SIG-M5 treated with dmso at 0.1 percent for 504 hours (cell line): ENCODE measurements at regions not wholly inside any gene's neighbourhood (a gene's known extent, or its start where the extent isn't known, plus 50 kb on each side); places are given as distances from the start of the nearest gene placed in this dataset.

Experiments used
- DNase-seq: peaks from one replicate; lab custom pipeline; 2025; ENCODE audit not compliant: unreplicated experiment; lab: John Stamatoyannopoulos, UW

DNA sequence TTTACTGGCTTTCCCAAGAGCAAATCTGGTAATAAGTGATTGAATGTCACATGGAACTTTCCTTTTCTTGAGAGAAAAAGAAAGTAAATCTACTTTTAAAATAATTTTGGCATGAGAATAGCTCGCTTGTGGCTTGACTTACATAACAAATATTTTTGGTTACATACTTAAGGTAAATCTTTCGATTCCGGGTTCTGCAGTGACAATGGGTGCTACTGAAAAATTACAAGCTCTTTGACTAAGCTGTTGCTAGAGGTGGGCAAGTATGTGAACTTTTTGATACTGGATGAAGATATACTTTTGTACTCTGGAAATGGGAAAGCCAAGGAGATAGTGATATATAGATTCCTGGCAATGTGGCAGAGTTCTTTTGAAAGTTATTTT lies 51.9 kb upstream of the OTOL1 start:
- no peak for DNase-seq

DNA sequence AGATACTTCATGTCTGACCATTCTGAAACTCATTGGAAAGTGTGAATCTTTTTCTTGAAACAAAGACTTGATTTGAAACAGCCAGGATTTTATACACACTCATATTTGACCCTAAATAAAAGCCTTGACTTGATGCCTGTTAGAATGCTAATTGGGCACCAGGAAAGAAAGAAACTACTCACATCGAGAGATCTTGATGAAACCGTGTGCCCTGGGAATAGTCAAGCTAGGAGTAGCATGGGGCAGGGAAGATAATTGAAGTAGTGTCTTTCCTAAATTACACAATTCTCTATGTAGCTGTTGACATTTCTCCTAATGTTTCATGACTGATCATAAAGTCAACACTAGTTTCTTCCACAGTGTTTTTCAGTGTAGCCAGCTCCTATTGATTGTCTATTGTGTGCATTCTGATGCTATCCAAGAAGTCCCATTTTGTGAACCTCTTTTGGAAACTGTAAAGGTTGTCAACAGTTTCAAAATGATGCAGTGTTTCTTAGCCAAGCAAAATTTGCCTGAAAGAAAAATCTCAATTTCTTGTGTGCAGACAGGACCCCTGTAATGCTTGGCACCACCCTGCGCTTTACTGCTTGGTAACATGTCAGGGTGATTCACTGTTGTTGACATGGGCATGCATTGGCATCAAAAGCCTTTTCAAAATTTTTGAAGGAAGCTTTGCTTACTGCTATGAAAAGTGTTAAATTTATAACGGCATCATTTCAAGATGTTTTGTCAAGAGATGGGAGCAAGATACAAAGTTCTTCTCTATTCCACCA lies 52.5 kb upstream of the OTOL1 start:
- DNase-seq = peak; percentile 17

DNA sequence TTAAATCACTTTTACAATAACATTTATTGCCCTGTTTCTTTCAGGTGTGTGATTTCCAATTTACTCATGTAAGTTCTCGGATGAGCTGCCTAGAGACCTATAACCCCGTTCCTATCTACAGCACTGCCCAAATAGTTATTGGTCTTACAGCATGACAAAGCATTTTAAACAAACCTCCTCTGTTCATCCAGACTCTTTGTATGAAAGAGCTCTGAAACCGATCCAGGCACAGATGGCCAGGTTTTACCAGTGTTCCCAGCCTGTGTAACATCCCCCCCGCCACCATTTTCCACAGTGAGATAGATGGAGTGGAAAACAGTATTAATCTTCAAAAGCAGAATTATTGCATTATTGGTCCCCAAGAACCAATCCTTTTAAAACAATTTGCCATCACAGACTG lies 59.0 kb upstream of the SPTSSB start:
- DNase-seq = no peak

DNA sequence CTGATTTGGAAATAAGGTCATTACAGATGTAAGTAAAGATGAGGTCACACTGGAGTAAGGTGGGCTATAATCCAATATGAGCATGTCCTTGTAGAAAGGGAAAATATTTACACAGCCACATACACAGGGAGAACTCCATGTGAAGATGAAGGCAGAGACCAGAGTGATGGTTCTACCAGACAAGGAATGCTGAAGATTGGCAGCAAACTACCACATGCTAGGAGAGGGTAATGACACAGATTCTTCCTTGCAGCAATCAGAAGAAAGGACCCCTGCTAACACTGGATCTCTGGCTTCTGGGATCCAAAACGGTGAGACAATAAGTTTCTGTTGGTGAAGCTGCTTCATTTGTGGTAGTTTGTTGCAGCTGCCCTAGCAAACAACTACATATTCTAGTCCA lies 56.0 kb upstream of the SPTSSB start:
- no peak for DNase-seq

DNA sequence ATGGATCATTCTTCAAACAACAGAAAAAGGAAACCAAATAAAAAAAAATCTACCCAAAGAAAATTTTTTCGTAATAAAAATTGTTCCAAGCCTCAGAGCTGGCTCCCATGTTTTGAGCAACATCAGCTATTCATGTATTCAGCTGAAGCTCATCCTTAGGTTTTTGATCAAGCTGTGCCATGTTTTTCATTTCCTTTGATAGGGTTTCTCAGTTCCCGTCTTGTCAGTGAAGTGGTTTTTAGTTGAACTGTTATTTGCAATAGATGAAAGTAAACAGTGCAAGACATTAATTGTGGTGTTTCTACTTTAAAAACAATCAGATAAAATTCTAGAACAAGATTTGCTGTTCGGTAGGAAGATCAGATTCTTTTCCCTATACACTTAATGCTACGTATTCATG lies 55.4 kb upstream of the SPTSSB start:
- DNase-seq = no peak

DNA sequence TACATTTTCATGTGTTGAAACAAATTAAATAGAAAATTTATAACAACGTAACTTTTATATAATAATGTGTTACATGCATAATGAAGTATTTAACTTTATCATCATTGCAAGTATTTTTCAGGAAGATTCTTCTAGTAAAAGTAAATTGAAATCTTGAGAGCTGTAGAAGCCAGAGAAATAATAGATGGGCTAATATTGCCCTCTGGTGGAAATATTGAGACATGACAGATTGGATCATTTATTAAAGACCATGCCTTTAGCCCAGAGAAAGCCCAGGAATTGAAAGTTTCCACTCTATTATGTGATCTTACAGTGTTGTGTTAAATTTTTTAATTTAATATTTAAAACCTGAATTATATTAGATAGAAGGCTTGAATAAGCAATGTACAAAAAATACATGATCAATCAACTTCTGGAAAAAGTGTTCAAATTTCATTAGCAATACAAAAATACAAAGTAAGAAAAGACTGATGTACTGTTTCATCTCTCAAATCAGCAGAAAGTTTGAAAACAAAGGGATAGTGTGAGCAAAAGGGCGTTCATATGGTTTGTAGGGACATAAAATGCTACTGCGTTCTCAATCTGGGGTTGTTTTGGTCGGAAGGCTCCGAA lies 52.7 kb upstream of the SPTSSB start:
- peak; percentile 49 for DNase-seq

DNA sequence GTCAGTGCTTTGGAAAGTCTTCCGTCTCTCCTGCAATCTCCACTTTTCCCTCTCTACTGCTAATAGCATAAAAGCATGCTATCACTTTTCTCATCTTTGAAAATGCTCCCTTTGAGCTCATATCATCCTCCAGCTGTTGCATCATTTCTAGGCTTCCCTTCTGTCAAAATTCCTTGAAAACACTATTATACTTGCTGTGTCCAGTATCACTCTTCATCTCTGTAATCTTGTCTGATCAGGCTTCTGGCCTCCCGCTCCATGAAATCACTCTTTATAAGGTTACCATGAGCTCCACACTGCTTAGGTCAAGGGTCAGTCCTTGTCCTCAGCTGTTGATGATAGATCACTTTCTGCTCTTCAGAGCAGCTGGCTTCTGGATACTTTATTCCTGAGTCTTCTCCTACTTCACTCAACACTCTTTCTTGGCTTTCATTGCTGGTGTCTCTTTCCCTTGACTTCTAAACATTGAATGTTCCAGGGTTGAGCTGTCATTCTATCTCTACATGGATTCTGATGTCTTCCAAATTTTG lies 50.9 kb upstream of the SPTSSB start:
- DNase-seq = no peak
